K562 (cell line): ENCODE measurements at regions not wholly inside any gene's neighbourhood (a gene's known extent, or its start where the extent isn't known, plus 50 kb on each side); places are given as distances from the start of the nearest gene placed in this dataset.

ENCODE experiments used
- ATF1 ChIP-seq, 2 experiments: fragments of 450-650 bp in 1 of 2; IDR thresholded peaks; 2 replicates each; pipeline ENCODE4 v1.6.1; 2016; ENCODE audit warnings: missing compliant biosample characterization in 1 of 2, missing genetic modification characterization in 1 of 2
- CBFA2T2 ChIP-seq: fragments of 450-650 bp; conservative IDR thresholded peaks from 2 replicates; pipeline ENCODE4 v1.6.1; 2017; ENCODE audit warnings: mild to moderate bottlenecking
- CHCHD3 ChIP-seq: fragments of 250-450 bp; sonication (Bioruptor Pico); IDR thresholded peaks from 2 replicates; pipeline ENCODE4 v2.1.2; 2022; ENCODE audit warnings: mild to moderate bottlenecking
- ID3 ChIP-seq, 2 experiments: fragments of 250-450 bp in 1 of 2; fragments of 450-650 bp in 1 of 2; sonication (Bioruptor Pico) in 1 of 2; IDR thresholded peaks; 2 replicates each; pipeline versions ENCODE4 v1.6.1 to v1.8.0; 2016 to 2021; ENCODE audit warnings: mild to moderate bottlenecking in 2 of 2, moderate library complexity in 2 of 2, missing compliant biosample characterization in 1 of 2, missing genetic modification characterization in 1 of 2
- KLF16 ChIP-seq: IDR thresholded peaks from 2 replicates; pipeline ENCODE4 v1.6.1; 2016; ENCODE audit warnings: antibody characterized with exemption
- RBM14 ChIP-seq: fragments of 200-400 bp; formaldehyde crosslinking; IDR thresholded peaks from 2 replicates; pipeline ENCODE4 v1.6.1; 2018; ENCODE audit warnings: low read depth, mild to moderate bottlenecking, low read length, moderate library complexity, borderline replicate concordance; ENCODE audit not compliant: insufficient read depth
- TEAD1 ChIP-seq, 2 experiments: fragments of 450-650 bp in 1 of 2; sonication (generic) in 1 of 2; formaldehyde crosslinking; IDR thresholded peaks; 2 replicates each; pipeline versions ENCODE4 v1.4.0 to v1.8.0; 2020 to 2022; ENCODE audit warnings: mild to moderate bottlenecking in 2 of 2, missing genetic modification reagents in 1 of 2
- U2AF1 ChIP-seq: fragments of 200-400 bp; formaldehyde crosslinking; optimal IDR thresholded peaks from 2 replicates; pipeline ENCODE3; 2017; ENCODE audit warnings: mild to moderate bottlenecking, low read depth, low read length, moderate library complexity
- ZBTB8A ChIP-seq: fragments of 450-650 bp; IDR thresholded peaks from 2 replicates; pipeline ENCODE4 v1.6.1; 2018; ENCODE audit warnings: mild to moderate bottlenecking, moderate library complexity; ENCODE audit not compliant: partially characterized antibody
- ZFP91 ChIP-seq: sonication (generic); formaldehyde crosslinking; IDR thresholded peaks from 2 replicates; pipeline ENCODE4 v1.8.0; 2022; ENCODE audit warnings: mild to moderate bottlenecking, missing genetic modification reagents

- no peak for TF ChIP-seq ID3 (CRISPR knock-in tag; IDR thresholded peaks at IDR 0.05)
- TF ChIP-seq ID3 (tag; IDR thresholded peaks at IDR 0.05), result no peak
- no peak for TF ChIP-seq CHCHD3 (CRISPR knock-in tag)
- no peak for TF ChIP-seq CBFA2T2
- TF ChIP-seq ZBTB8A, result no peak
- TF ChIP-seq RBM14, result no peak
- TF ChIP-seq KLF16, result no peak
- no peak for TF ChIP-seq ZFP91 (CRISPR knock-in tag)
- no peak for TF ChIP-seq ATF1 (CRISPR knock-in tag; IDR thresholded peaks at IDR 0.05)
- no peak for TF ChIP-seq ATF1 (tag; IDR thresholded peaks at IDR 0.05)
- TF ChIP-seq U2AF1, result no peak
- no peak for TF ChIP-seq TEAD1 (CRISPR knock-in tag; IDR thresholded peaks at IDR 0.05)
These were observed 328.0 kb downstream of the NPHP4 start (continued) for GRCh38 chr1:5664081-5664768.
